Sigmoid colon (tissue), 4 donors: ENCODE measurements at regions not wholly inside any gene's neighbourhood (a gene's known extent, or its start where the extent isn't known, plus 50 kb on each side); places are given as distances from the start of the nearest gene placed in this dataset.

Experiments used
- EP300 ChIP-seq, 4 donors: sonication (generic); formaldehyde crosslinking; IDR thresholded peaks; one replicate each; pipeline ENCODE4 v1.6.1; 2017; ENCODE audit warnings: antibody characterized with exemption in 4 of 4
- TF ChIP-seq, protein P1 (sequence below), 4 experiments: fragments of 450-650 bp in 3 of 4; fragments of 200-600 bp in 1 of 4; IDR thresholded peaks; one replicate each; pipeline ENCODE4 v1.5.1; 2016 to 2019; ENCODE audit warnings: antibody characterized with exemption in 4 of 4, mild to moderate bottlenecking in 3 of 4, moderate library complexity in 2 of 4

DNA sequence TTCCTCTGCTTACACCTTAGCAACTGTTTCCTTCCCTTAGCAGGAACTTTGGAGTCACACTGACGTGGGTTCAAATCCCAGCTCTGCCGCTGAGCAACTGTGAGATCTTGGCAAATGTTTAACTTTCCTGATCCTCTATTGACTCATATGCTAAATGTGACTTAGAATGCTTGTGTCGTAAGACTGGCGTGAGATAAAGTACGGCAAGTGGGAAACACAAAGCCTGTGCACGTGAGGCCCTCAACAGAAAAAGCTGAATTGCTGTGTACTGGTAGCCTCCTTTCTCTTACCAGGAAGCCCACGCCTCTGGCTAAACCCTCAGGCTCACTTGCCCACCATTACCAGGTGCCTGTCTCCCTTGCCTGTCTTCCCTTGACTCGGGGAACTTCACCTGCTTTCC is 135.4 kb upstream of the TNR start:
- TF ChIP-seq EP300 (IDR thresholded peaks at IDR 0.05): no peak
- TF ChIP-seq, protein P1, sequence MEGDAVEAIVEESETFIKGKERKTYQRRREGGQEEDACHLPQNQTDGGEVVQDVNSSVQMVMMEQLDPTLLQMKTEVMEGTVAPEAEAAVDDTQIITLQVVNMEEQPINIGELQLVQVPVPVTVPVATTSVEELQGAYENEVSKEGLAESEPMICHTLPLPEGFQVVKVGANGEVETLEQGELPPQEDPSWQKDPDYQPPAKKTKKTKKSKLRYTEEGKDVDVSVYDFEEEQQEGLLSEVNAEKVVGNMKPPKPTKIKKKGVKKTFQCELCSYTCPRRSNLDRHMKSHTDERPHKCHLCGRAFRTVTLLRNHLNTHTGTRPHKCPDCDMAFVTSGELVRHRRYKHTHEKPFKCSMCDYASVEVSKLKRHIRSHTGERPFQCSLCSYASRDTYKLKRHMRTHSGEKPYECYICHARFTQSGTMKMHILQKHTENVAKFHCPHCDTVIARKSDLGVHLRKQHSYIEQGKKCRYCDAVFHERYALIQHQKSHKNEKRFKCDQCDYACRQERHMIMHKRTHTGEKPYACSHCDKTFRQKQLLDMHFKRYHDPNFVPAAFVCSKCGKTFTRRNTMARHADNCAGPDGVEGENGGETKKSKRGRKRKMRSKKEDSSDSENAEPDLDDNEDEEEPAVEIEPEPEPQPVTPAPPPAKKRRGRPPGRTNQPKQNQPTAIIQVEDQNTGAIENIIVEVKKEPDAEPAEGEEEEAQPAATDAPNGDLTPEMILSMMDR (IDR thresholded peaks at IDR 0.05): no peak
